ENCODE measurements at regions not wholly inside any gene's neighbourhood (a gene's known extent, or its start where the extent isn't known, plus 50 kb on each side); places are given as distances from the start of the nearest gene placed in this dataset.

- no peak for DNase-seq
- Histone ChIP-seq H3K27ac (no peak overlapping the region), H3K4me3 (no peak overlapping the region), H3K27me3 (no peaks in the 10 kb centered on the region), H3K36me3 (no peaks in the 10 kb centered on the region), H3K9me3 (no peaks in the 10 kb centered on the region), H3K4me1 (no peaks in the 10 kb centered on the region)
- TF ChIP-seq POLR2A (IDR thresholded peaks at IDR 0.05) (no peak), CTCF (IDR thresholded peaks at IDR 0.05) (no peak)
Observed at GRCh38 chr12:78395961-78396360, 468.6 kb upstream of the SYT1 start.

GRCh38 chr12:78396538-78396937 is 468.0 kb upstream of the SYT1 start:
- DNase-seq: no peak
- H3K27me3 ChIP-seq: no peaks in the 10 kb centered on the region
- H3K36me3 ChIP-seq: no peaks in the 10 kb centered on the region
- no peaks in the 10 kb centered on the region for H3K4me1 ChIP-seq
- H3K9me3 ChIP-seq: no peaks in the 10 kb centered on the region
- H3K4me3 ChIP-seq: no peak overlapping the region
- H3K27ac ChIP-seq: no peak overlapping the region
- TF ChIP-seq POLR2A (IDR thresholded peaks at IDR 0.05): no peak
- no peak for TF ChIP-seq CTCF (IDR thresholded peaks at IDR 0.05)

DNA sequence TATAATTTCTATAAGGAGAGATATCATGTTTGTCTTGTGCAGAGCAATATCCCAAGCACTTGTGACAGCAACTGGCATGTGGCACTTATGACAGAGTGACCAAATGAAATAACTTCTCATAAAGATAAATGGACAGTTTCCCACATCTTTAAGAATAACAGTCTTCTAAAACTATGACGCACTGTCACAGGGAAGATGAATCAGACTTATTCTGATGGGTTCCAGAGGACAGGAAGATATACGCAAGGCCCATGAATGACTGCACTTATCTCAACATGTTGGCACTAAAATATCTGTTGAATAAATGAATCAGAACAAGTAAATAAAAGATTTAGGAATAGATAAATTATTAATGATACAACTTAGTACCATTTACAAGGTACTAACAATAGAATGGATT is 465.8 kb upstream of the SYT1 start:
- H3K36me3 ChIP-seq: no peaks in the 10 kb centered on the region
- TF ChIP-seq CTCF (IDR thresholded peaks at IDR 0.05): no peak
- TF ChIP-seq POLR2A (IDR thresholded peaks at IDR 0.05): no peak
- no peak for DNase-seq
- H3K9me3 ChIP-seq: no peaks in the 10 kb centered on the region
- no peak overlapping the region for H3K27ac ChIP-seq
- no peaks in the 10 kb centered on the region for H3K27me3 ChIP-seq
- H3K4me1 ChIP-seq: no peaks in the 10 kb centered on the region
- H3K4me3 ChIP-seq: no peak overlapping the region

DNA sequence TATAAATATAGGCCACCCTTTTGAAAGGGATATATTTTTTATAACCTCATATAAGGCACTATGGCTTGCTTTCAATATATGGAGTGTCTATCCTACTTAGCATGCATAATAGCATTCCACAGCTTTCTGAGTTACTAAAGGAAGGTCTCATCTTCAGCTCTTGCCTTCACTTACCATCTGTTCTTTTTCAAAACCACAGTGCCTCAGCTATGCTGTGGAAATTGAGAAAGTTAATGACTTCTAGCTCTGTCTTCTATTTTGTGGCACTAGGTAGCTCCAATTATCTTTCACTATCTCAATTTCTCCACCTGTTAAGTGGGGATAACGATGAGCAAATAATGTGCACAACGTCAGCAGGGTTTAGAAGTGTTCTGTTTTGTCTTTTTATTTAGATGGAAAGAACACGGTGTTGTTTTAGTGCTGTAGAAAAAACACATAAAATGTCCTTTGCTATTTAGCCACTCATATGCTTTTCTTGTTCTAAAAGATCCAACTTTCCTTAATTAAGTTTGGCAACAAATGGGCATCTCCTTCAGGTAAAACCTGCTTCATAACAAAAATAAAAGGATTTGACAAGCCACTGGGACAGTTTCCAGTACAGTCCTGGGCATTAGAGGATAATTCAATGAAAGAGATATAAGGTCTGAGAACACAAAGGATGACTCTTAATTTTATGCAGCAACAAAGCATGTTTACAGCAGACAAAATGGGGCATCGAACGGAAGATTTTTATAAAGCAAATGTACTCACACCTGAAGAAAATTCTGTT is 462.0 kb upstream of the SYT1 start:
- Histone ChIP-seq H3K4me1 (no peaks in the 10 kb centered on the region), H3K27ac (no peak overlapping the region), H3K4me3 (no peak overlapping the region), H3K27me3 (no peaks in the 10 kb centered on the region), H3K9me3 (no peaks in the 10 kb centered on the region), H3K36me3 (no peaks in the 10 kb centered on the region)
- DNase-seq: no peak
- TF ChIP-seq CTCF (IDR thresholded peaks at IDR 0.05) (no peak), POLR2A (IDR thresholded peaks at IDR 0.05) (no peak)

GRCh38 chr12:78403136-78403535 is 461.4 kb upstream of the SYT1 start:
- H3K27ac ChIP-seq: no peak overlapping the region
- no peak for TF ChIP-seq CTCF (IDR thresholded peaks at IDR 0.05)
- no peak for TF ChIP-seq POLR2A (IDR thresholded peaks at IDR 0.05)
- DNase-seq: no peak
- H3K9me3 ChIP-seq: no peaks in the 10 kb centered on the region
- no peaks in the 10 kb centered on the region for H3K27me3 ChIP-seq
- no peaks in the 10 kb centered on the region for H3K36me3 ChIP-seq
- H3K4me3 ChIP-seq: no peak overlapping the region
- no peaks in the 10 kb centered on the region for H3K4me1 ChIP-seq

GRCh38 chr12:78403681-78404080 is 460.9 kb upstream of the SYT1 start:
- no peak for TF ChIP-seq CTCF (IDR thresholded peaks at IDR 0.05)
- TF ChIP-seq POLR2A (IDR thresholded peaks at IDR 0.05): no peak
- Histone ChIP-seq H3K36me3 (no peaks in the 10 kb centered on the region), H3K4me3 (no peak overlapping the region), H3K9me3 (no peaks in the 10 kb centered on the region), H3K27me3 (no peaks in the 10 kb centered on the region), H3K27ac (no peak overlapping the region), H3K4me1 (no peaks in the 10 kb centered on the region)
- no peak for DNase-seq
